ENCODE measurements at regions not wholly inside any gene's neighbourhood (a gene's known extent, or its start where the extent isn't known, plus 50 kb on each side); places are given as distances from the start of the nearest gene placed in this dataset.

DNA sequence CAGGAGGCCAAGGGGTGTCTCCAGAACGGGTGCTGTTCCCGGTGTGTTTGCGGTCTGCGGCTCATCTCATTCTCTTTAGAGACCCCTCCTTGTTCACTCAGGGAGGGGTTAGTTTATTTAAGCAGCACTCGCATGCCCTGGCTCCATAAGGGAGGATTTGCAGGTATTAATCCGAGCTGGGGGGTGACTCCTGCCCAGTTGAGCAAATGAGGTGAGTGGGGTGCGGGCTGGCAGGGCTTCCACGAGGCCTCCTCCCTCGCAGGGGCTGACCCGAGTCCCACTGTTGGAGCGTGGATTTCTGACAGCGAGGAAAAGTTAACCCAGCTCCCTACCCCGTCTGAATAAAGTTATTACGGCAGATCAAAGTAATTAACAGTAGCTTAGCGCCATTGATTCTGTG, 371.8 kb upstream of the SALL3 start:
- no peak for DNase-seq

- DNase-seq = no peak
These were observed 369.4 kb upstream of the SALL3 start for GRCh38 chr18:78610179-78610578.

DNA sequence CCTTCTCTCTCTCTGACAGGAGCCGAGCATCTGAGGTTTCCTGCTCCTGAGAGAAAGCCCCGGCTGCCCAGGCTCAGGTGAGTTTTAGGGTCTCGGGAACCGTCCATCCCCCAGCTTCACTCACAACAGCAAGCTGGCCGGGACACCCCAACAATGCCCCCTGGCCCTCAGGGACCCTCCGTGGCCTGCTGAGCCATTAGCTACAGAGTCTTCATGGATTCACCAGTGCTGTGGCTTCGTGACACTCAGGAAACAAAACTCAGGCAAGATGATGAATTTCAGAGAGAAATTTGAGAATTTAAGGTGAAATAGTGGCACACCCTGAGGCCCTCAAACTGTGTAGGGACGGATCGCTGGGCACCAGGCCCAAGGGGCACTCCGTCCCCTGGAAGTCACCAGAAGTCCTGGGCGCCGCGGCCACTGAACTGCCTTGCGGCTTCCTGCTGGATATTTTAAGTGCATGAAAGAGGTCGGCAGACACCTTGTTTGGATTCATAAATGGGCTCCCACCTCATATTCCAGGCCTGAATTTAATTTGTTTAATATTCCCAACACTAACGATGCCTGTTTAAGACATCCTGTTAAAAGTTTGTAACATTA, 368.3 kb upstream of the SALL3 start:
- no peak for DNase-seq

DNA sequence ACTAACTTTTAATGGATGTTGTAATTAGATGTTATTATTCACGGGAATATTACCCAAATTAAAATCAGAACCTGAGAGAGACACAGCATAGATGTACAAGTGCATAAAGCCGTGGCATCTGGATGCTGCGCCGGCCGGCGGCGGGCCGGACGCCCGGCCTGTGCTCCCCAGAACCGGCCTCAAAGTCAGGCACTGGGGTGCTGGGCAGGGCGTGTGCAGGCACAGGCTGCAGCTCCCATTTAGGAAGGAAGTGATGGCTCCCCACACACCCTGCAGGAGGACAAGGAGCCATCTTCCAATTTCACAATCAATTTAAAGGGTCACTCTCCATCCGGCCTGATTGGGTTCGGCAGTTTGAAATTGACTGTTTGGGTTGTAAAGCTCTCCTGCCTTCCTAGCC, 367.7 kb upstream of the SALL3 start:
- DNase-seq = no peak

GRCh38 chr18:78612318-78612717, 367.3 kb upstream of the SALL3 start:
- no peak for DNase-seq

- DNase-seq = no peak
These were observed 366.8 kb upstream of the SALL3 start for GRCh38 chr18:78612801-78613200.

- DNase-seq = no peak
These were observed 360.9 kb upstream of the SALL3 start for GRCh38 chr18:78618726-78619125.

GRCh38 chr18:78619854-78620253, 359.8 kb upstream of the SALL3 start:
- DNase-seq = no peak

GRCh38 chr18:78620326-78620725, 359.3 kb upstream of the SALL3 start:
- no peak for DNase-seq

DNA sequence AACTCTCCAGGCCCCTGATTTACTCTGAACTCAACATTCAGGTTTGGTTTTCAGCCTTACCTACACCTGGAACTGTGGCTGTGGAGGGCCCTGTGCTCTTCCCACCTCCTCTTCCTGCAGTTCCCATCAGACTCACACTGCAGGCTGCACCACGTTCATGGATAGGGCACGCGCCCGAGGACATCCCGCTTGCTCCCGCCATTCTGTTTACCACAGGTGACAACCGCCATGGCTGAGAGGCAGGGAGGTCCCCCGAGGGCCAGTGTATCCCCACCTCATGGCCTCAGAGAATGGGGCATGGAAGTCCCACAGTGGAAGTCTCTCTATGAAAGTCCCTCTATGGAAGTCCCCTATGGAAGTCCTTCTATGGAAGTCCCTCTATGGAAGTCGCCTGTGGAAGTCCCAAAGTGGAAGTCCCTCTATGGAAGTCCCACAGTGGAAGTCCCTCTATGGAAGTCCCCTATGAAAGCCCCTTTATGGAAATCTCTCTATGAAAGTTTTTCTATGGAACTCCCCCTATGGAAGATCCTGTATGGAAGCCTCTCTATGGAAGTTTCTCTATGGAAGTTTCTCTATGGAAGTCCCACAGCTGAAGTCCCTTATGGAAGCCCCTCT, 358.4 kb upstream of the SALL3 start:
- DNase-seq = no peak

DNA sequence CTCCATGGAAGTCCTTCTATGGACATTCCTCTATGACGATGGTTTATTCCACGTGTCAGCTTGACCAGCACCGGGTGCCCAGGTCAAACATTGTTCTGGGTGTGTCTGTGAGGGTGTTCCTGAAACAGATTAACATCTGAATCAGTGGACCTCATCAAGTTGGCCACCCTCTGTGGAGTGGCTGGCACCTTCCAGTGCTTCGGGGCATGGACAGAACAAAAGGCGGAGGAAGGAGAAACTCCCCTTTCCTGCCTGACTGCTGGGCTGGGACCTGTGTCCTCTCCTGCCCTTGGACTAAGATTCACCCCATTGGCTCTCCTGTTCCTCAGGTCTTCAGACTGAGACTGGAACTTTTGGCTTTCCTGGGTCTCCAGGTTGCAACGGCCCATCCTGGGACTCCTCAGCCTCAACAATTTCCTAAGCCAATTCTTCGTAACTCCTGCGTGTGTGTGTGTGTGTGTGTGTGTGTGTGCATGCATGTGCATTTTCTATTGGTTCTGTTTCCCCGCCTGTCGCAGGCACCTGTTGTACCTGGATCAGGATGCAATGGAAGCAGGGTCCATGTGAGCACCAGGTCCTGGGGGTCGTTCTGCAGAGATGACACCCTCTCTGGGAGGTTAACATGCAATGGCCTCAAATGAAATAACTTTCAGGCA, 357.2 kb upstream of the SALL3 start:
- no peak for DNase-seq

- no peak for DNase-seq
These were observed 356.6 kb upstream of the SALL3 start for GRCh38 chr18:78622907-78623541.

DNA sequence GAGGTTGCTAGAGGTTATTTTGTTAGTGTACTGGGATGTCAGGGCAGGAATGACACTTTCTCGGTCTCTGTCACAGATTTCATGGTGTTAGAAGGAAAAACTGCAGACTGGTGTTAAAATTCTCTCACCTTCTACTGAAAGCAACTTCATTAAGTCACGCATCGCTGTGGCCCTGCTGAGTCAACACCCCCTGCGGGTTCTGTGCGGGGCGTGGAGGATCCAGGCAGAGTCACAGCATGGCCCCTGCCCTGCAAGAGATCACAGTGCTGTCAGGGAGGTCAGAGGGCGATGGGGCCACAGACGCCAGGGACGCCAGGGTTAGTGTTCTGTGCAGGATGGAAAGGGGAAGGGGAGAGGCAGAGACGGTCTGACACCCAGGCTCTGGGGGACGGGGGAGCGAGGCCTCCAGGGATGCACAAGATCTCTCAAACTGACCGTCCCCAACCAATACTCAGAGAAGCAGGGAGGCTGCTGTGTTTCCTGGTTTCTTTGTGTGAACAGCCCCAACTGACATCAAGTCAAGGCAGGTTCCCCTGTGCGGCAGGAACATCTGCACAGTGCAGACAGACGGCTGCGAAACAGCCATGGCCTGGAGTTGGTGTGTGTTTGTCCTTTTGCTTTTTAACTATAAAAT, 354.9 kb upstream of the SALL3 start:
- DNase-seq = no peak

GRCh38 chr18:78625847-78626246, 353.8 kb upstream of the SALL3 start:
- no peak for DNase-seq

- DNase-seq = no peak
These were observed 351.9 kb upstream of the SALL3 start for GRCh38 chr18:78627551-78628346.

GRCh38 chr18:78629426-78629825, 350.2 kb upstream of the SALL3 start:
- DNase-seq = no peak

DNA sequence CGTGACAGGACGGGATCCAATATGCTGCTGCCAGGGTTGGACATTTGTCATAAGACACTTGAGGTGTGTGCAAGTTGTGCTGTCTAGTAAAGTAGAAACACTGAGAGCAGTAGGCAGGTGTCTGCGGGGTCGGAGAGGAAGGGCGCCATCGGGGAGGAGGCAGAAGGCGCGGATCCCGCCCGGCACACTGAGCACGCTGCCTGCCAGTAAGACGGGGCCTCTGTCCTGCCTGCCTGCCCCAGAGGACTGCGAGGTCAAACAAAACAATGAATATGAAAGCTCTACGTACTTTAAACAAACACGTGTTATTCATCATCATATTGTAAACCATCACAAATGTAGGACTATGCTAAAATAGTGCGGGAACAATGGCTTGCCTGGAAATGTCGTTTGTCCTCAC, 349.3 kb upstream of the SALL3 start:
- no peak for DNase-seq

- no peak for DNase-seq
These were observed 348.6 kb upstream of the SALL3 start for GRCh38 chr18:78630981-78631510.

GRCh38 chr18:78632111-78632541, 347.5 kb upstream of the SALL3 start:
- DNase-seq = no peak

DNA sequence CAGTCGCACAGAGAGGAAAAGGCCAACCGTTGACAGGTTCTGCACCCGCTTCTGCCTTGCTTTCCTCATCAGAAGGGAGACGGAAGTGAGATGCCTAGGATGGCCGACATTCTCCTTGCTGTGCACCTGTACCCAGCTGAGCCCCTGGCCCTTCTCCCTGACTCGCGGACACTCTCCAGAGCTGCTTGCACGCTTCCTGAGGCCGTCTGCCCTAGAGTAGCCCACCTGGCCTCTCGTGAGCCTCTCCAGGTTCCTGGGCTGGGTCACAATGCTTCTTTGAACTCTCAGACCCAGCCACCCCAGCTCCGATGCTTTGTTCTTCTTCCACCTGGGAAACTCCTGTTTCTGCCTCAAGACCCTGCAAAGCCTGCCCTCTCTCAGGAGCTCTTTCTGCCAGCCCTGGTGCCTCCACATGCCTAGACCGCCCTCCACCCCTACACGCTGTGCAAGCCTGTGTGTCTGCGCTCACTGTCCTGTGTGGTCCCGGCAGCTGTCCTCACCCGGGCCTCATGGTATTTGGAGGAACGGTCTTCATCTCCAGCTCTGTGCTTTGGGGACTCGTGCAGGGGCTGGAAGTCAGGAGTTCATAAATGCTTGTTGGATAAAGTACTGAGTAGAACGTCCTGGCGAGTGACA, 345.4 kb upstream of the SALL3 start:
- no peak for DNase-seq

DNA sequence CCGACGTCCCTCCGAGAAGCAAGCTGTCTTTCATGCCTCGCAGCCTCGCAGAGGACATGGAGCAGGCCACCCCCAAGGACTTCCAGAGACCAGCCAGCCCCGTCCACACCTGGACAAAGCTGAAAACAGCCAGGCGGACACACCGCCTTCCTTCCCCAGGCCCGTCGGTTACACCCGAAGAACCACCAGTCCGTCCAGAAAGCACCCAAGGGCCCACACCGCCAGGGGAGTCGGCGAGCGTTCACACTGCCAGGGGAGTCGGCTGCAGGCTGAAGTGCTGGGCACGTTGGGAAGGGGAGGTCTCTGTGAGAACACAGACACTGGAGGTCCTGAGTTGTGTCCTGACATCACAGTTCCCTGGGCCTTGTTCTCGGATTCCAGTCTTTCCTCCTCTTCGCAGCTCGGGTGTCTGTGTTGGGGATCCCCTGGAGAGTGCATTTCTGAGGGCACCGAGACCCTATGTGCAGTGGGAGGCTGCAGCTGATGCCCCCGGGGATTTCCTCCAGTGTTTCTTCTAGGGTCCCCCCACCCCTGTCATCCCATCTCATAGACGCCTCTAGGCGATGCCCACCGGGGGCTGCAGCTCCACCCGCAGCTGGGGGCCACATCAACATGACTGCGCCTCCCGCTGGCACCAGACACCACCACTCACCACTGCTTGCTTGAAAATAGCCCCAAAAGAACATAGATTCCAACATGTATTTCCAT, 344.4 kb upstream of the SALL3 start:
- DNase-seq = no peak

Data from skin of body (tissue), 1 donor.